HG02943 (cell line): ENCODE measurements at regions not wholly inside any gene's neighbourhood (a gene's known extent, or its start where the extent isn't known, plus 50 kb on each side); places are given as distances from the start of the nearest gene placed in this dataset.
"Not testable (repeated sequence)": the region's sequence is repeated elsewhere in the genome, so short reads cannot be mapped to it uniquely, and the experiment has no call there.

Experiments
- ATAC-seq: cut with Tn5 transposase; IDR thresholded peaks from one replicate; pipeline ENCODE4 v1.9.1; 2021; ENCODE audit warnings: mild to moderate bottlenecking, low read depth, moderate library complexity; ENCODE audit not compliant: unreplicated experiment

DNA sequence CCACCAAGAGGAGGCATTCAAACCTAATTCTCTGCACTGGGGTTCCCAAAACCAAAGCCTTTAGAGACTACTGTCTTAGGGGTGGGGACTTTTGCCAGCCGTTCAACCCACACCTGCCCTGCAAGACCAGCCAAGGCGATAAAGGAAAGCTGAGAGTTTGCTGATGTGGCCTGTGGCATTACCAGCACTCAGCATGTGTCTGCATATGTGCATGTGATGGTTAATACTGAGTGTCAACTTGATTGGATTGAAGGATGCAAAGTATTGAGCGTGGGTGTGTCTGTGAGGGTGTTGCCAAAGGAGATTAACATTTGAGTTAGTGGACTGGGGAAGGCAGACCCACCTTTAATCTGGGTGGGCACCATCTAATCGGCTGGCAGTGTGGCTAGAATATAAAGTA is 474.2 kb downstream of the MED10 start:
- no peak for ATAC-seq

DNA sequence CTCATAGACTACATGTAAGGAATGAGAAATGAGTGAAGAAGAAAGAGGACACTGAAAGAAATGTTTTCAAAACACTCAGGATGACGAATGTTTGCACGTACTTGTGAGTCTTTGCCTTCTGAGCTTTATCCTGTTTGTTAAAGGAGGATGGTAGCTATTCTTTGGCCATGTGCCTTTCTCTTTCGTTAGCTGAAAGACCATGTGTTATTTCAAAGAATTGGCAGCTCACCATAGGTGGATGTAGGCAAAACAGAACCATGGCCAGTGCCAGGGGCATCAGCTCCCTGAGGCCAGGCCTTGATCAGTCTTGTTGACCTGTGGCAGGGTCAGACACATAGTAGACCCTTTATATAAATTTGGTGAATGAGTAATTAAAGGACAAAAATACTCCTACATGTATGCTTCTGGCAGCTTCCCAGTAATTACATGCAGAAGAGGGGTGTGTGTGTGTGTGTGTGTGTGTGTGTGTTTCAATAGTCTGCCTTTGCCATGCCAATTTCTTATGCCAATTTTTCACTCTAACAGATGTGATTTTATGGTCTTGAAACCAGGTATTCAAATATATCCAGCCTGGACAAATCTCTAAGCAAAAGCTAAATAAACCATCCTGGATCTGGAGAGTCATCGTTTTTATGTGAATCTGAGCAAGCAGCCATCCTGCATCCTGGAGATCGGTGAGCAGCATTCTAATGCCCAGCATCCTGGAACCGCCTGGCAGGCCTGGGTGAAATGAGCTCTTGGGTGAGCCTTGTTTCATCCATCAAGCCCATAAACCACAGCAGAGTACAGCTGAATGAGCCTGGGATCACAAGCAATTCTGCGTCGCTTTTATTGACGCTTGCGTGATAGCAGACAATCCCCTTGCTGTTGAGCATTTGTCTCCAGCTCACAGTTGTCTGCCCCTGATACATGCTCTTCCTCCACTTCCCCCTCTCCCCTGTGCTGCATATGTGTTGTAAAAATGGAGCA is 475.4 kb downstream of the MED10 start:
- ATAC-seq, result no peak

DNA sequence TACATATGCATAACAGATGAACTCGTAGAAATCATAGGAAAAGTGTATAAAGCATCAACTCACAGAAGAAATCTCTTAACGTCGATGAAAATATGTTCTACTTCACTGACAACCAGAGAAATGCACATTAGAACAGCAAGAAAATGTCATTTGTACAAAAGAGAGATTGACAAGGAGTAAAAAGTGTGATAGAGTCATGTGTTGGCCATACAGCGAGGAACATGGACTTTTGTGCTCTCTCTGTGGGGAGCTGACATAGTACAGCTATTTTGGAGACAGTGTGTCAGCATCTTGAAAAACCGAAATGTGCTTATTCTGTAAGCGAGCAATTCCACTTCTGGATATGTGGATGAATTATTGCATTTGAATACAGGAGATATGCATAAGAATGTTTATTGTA is 477.9 kb downstream of the ICE1 start:
- ATAC-seq, result no peak

DNA sequence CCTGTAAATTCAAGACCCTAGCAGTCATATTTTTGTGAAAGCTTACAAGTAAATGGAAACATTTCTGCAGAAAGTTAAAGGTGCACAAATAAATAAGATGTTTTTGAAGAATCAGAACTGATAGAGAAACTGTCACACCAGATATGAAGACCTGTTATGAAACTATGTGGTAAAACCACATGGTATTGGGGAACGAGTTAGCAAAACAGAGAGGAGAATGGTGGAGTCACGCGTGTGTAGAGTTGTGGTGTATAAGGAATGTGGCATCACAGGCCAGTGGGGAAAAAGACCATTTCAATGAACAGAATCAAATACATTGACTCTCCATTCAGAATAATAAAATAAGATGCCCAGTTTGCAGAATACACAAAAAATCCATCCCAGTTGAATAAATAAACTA is 477.2 kb downstream of the ICE1 start:
- ATAC-seq, result no peak

DNA sequence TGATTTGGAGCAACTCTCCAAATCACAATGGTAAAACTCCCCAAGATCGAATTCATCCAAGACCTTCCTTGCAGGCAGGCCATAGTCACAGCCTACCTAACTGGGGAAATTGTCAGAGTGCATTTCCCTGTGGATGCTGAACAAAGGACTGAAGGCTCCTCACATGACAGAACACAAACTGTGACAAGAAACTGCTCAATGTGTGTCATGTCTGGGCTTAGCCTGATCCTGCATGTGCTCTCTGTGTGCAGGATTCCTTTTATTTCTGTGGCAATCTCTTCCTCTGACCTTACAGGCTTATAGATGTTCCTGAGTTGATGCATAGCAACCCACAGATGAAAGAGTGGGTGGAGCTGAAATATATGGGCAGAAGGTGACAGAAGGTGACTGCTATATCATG is 465.8 kb downstream of the ICE1 start:
- ATAC-seq, result no peak

DNA sequence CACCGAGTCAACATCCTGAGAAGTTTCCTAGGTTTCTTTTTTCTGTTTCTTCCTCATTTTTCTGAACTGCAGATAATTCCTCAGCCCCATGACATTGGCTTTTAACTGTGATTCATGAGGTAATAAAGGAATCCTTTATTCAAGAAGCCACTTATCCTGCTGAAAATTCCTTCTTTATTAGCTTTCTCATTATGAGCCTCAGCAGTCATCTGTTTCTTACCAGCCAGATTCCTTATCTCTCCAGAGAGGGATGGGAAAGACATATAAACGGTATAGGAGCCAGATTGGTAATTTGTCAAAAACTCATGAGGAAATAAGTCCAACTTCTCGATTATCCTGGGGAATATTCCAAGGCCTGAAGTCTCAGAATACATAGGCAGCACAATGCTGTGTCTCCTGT is 465.4 kb downstream of the ICE1 start:
- no peak for ATAC-seq

DNA sequence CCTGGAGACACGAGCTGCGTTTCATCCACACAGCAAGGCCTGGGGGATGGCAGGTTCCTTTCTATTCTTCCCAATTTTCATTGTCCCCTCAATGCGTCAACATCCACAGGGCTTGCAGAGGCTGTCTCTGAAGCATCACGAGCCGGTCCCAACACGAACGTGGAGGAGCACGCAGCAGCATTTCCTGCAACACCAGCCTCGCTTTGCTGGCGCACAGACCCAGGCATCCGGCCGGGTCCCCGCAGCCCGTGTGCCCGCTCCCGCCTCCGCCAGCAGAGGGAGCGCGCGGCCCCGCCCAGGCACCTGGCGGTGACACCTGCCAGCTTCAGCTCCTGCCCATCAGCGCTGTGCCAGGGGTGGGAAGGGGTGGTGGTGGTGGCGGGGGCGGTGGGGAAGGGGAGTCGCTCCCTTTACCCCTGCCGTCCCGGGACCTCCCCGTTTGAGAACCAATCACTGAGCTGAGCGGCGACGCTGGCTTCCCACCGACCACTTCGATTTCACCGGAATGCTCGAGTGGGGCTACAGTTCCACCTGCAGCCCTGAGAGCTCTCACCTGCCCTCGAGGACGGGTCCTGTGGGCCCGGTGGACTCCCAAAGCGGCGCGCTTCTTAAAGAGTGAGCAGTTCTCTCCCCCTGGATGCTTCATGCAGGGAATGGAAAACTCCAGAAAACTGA is 464.5 kb downstream of the ICE1 start:
- no peak for ATAC-seq

DNA sequence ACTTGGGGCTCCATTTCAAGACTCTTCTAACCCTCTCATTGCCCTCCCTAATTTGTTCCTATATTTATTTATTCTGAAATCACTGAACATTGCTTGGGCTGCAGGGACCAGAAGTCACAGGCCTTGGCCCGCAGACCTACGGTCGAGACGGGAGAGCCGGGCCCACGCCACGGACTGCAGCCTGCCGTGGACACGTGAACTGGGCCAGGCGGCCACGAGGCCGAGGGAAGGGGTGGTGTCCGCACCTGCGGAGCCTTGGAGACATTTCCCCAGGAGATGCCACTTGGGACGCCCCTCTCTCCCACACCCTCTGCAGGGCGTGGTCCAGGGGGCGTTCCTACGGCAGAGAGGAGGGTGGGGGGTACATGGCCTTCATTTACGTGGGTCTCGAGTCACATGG is 463.9 kb downstream of the ICE1 start:
- ATAC-seq, result no peak

DNA sequence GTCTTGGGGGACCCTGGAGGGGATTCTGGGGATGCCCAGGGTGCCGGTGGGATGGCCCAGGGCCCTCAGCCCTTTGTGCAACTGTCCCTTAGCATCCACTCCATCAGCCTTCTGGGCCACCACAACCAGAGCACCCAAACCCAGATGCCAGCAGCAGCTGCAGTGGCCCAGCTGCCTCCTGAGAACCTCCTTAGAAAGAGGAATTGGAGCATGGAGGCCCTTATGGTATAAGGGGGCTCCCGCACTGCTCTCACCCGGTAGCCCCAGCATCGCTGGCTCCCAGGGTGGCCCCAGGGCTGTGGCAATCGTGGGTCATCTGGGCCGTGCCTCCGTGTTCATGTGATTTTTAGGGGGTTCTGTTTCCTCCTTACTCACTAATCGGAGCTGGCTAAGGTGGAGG is 463.3 kb downstream of the ICE1 start:
- no peak for ATAC-seq

DNA sequence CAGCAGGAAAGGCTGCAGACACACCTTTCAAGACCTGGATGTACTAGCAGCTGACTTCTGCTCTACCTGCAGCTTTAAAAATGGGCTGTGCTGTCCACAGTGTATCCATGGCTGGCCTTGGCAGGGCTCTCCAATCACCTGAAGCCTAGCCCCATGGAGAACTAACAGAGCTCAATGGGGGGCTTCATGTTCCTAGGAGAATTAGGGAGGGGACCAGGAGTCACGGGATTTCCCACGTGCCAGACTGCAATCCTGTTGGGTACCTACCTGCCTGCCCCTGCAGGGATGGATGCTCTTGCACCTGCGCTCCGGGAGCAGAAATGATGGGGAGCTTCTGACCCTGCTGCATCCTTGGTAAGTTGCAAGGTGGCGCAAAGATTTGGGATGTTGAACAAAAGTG is 462.1 kb downstream of the ICE1 start:
- ATAC-seq, result no peak

DNA sequence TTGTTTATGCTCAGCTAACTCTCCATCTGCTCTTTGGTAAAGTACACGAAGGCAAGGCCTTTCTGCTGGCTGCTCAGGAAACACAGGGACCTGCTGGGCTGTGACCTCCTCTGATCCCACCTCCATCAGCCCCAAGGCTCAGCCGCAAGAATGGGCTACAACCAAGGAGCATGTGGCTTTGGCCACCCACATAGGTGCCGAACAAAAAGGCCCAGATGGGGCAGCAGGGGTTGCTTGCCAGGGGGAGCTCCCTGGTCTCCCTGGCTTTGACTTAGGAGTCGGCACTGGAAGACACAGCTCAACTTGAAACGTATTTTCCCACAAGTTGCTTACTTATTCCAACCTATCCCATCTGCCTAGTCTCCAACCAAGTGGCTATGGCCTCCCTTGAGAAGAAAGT is 461.1 kb downstream of the ICE1 start:
- no peak for ATAC-seq

DNA sequence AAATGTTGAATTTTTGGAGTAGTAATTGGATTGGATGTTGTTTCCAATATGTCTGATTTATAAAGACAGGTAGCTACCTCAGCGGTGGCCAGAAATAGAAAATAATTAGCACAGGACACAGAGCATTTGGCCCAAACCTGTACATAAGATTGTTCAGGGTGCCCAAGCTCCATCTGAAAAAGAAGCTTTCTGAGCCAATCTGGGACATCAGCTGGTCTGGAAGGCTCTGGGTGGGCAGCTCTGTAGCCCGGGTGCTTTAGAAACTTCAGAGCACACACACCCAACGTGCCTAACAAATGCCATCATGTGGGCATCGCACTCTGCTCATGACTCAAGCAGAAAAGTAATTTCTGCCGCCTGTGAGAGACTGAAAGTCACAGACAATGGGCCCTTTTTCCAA is 460.7 kb downstream of the ICE1 start:
- no peak for ATAC-seq

DNA sequence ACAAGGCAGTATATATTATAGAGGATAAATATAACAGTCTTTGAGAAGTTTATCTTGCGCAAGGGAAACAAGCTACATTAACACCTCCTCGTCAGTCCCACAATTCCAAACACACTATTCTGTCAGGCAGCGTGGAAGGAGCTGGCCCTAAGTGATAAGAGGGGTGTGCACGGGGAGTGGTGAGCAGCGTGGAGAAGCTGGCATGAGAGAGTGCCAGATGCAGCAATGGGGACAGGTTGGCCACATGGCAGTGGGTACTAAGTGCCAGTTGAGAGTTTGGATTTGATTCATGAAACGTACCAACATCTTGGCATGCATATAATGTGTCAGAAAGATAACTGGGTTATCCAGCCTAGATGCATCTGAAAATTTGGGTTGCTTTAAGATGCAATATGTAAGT is 460.2 kb downstream of the ICE1 start:
- no peak for ATAC-seq

DNA sequence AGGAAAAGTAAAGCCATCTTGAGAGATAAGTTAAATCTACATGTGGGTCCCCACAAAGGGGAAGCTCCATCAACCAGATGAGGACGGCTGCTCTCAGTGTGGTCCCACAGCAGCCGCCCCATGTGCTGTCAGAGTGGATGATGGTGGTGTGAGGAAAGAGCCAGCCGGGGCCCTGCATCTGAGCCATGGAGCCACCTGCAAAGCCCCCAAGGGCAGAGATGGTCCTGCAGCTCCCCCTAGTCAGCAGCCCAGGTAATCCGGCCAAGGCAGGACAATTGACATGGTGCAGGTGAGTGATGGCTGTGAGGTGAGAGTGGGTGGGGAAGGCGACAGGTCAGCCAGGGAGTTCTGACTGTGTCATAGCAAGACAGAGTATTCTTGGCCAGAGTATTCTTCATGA is 458.8 kb downstream of the ICE1 start:
- no peak for ATAC-seq

DNA sequence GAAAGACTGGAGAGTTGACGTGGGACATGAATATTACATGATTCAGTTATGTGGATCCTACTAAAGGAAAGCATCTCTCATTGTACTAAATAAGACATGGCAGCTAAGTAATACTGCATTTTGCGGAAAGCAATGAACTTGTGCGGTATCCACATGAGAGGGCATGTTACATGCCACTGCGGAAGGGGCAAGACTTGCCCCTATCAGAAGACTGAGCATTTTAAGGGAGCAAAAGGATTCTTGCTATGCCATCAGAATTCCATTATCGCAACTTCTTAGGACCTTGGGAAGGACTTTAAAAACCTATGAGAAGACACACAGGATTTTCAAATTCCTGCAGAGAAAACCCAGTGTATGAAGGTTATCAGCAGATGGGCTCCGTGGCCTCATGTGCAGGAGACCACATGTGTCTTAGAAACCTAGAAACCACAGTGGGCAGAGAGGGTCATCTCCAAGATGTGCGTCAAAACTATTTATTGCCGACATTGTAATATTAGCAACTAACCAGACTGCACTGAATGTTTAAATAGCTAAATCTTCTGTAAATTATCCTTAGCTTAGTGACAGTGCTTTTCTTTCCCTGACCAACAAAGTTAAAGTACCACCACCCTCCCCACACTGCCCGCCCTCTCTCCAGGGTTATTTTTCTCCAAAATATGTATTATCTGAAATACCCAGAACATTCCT is 457.7 kb downstream of the ICE1 start:
- ATAC-seq, result no peak

DNA sequence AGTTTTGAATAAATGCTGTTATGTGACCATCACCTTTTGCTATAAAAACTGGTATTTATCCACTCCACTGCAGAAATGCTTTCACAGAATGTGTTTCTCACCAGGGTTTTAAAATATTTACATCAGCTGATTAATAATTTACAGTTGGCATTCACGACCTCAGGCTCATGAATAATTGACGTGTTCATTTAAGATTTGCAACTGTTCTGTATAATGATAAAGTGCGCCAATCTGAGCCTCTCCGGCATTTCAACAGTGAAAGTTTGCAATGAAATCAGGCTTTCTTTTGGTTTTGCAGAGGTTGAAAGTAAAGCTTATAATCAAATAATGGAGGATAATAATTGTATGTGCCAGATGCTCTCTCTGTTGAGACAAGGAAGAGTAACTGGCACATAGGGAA is 434.9 kb downstream of the ICE1 start:
- ATAC-seq, result no peak

DNA sequence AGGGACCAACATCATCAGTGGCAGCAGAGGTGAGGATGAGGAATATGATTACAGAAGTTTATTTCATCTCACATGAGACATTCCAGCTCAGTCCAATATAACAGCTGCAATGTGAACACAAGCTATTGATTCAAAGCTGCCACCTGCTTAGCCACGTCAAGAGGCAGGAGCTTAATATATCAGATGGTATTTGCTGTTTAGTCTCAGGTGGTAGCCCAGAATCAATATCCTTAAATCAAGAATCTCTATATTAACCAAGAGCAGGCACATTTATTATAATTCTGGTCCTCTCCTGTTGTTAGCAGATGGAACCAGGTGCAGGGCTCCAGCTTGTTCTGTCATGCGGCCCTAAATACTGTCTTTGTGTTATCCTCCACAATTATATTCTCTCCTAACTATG is 431.6 kb downstream of the ICE1 start:
- ATAC-seq, result no peak

DNA sequence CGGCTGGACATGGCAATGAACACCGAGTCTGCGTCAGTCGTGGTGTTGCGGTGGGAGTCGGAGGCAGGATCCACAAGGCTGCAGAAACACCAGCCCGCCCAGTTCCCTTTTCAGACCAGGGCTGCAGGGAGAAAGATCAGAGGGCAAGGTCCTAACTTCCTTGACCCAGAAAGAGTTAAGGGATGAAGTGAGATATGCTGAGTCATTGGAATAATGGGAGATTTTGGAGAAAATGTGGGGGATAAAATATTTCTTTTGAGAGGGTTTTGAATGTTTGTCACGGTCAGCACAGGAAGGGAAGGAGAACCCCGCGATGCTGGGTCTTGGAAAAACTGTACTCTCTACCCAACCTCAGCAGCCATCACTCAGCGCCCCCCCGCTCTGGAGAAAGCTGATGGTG is 416.0 kb downstream of the ICE1 start:
- no peak for ATAC-seq

DNA sequence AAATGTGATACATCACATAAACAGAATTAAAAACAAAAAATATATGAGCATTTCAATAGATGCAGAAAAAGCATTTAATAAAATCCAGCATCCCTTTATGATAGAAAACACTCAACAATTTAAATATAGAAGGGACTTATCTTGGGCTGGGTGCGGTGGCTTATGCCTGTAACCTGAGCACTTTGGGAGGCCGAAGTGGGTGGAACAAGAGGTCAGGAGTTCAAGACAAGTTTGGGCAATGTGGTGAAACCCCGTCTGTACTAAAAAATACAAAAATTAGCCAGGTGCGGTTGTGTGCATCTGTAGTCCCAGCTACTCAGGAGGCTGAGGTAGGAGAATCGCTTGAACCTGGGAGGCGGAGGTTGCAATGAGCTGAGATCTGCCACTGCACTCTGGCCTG is 409.1 kb downstream of the ICE1 start:
- ATAC-seq, result not testable (repeated sequence)

DNA sequence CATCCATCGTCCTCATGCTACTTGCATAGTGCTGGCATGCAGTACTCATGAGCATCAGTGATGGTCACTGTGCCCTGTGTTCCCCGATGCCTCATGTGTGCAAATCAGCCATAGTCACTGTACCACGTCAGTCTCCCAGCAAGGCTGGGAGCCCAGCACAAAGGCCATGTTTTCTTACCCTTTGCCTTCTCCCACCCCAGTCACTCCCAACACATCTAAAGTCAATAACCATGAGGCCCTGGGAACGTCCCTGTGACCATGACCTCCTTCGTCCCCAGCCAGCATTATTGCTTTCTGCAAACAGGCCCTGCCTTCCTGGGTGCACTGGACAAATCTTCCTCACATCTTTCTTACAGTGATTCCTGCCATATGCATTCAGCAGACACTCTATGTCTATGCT is 406.1 kb downstream of the ICE1 start:
- no peak for ATAC-seq

DNA sequence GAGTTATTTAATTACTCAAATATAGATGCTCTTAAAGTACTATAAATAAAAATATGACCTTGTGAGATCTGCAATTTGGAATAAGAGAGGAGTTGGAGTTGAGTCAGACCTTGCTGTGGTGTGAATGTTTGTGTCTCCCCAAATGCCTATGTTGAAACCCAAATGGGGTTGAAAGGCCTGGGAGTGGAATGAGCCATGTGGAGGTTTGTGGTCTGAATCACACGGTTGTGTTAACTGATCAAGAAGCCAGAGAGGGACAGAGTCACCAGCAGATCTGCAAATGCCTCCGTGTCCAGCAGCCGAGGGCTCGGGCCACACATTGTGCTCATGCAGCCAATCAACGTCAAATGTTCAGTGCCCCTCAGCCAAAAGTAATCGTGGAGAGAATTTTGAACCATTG is 404.4 kb downstream of the ICE1 start:
- ATAC-seq, result no peak
